ENCODE measurements at regions not wholly inside any gene's neighbourhood (a gene's known extent, or its start where the extent isn't known, plus 50 kb on each side); places are given as distances from the start of the nearest gene placed in this dataset.

GRCh38 chr4:41374490-41374889, 117.8 kb downstream of the UCHL1 start:
- no peak for TF ChIP-seq CTCF (IDR thresholded peaks at IDR 0.05; ENCODE audit: unreplicated experiment)
- no peak overlapping the region for H3K27ac Mint-ChIP-seq (ENCODE audit: unreplicated experiment)
- H3K36me3 Mint-ChIP-seq (ENCODE audit: low read depth, unreplicated experiment), result peaks cover 43% of the 10 kb centered on the region
- no peaks in the 10 kb centered on the region for H3K27me3 Mint-ChIP-seq (ENCODE audit: unreplicated experiment)
- no peaks in the 10 kb centered on the region for H3K9me3 Mint-ChIP-seq (ENCODE audit: unreplicated experiment)
- H3K4me3 Mint-ChIP-seq (ENCODE audit: unreplicated experiment), result no peak overlapping the region
- DNase-seq (ENCODE audit: low spot score), result no peak
- peaks cover 36% of the 10 kb centered on the region for H3K4me1 Mint-ChIP-seq (ENCODE audit: unreplicated experiment)

GRCh38 chr4:41375561-41375960, 118.8 kb downstream of the UCHL1 start:
- no peak for DNase-seq (ENCODE audit: low spot score)
- no peak overlapping the region for H3K27ac Mint-ChIP-seq (ENCODE audit: unreplicated experiment)
- H3K27me3 Mint-ChIP-seq (ENCODE audit: unreplicated experiment), result no peaks in the 10 kb centered on the region
- H3K4me1 Mint-ChIP-seq (ENCODE audit: unreplicated experiment), result peaks cover 31% of the 10 kb centered on the region
- peaks cover 42% of the 10 kb centered on the region for H3K36me3 Mint-ChIP-seq (ENCODE audit: low read depth, unreplicated experiment)
- TF ChIP-seq CTCF (IDR thresholded peaks at IDR 0.05; ENCODE audit: unreplicated experiment), result no peak
- H3K9me3 Mint-ChIP-seq (ENCODE audit: unreplicated experiment), result no peaks in the 10 kb centered on the region
- no peak overlapping the region for H3K4me3 Mint-ChIP-seq (ENCODE audit: unreplicated experiment)

- H3K4me3 Mint-ChIP-seq (ENCODE audit: unreplicated experiment), result no peak overlapping the region
- no peak overlapping the region for H3K27ac Mint-ChIP-seq (ENCODE audit: unreplicated experiment)
- peaks cover 22% of the 10 kb centered on the region for H3K4me1 Mint-ChIP-seq (ENCODE audit: unreplicated experiment)
- DNase-seq (ENCODE audit: low spot score), result no peak
- no peaks in the 10 kb centered on the region for H3K9me3 Mint-ChIP-seq (ENCODE audit: unreplicated experiment)
- peaks cover 49% of the 10 kb centered on the region for H3K36me3 Mint-ChIP-seq (ENCODE audit: low read depth, unreplicated experiment)
- no peaks in the 10 kb centered on the region for H3K27me3 Mint-ChIP-seq (ENCODE audit: unreplicated experiment)
- no peak for TF ChIP-seq CTCF (IDR thresholded peaks at IDR 0.05; ENCODE audit: unreplicated experiment)
These were observed 120.5 kb downstream of the UCHL1 start for GRCh38 chr4:41377196-41377595.

- Mint-ChIP-seq H3K9me3 (ENCODE audit: unreplicated experiment) (no peaks in the 10 kb centered on the region), H3K27me3 (ENCODE audit: unreplicated experiment) (peaks cover 3% of the 10 kb centered on the region)
These were observed 122.5 kb downstream of the UCHL1 start for GRCh38 chr4:41379230-41379629.

More at GRCh38 chr4:41379230-41379629, 122.5 kb downstream of the UCHL1 start:
- TF ChIP-seq CTCF (IDR thresholded peaks at IDR 0.05; ENCODE audit: unreplicated experiment), result no peak
- no peak overlapping the region for H3K27ac Mint-ChIP-seq (ENCODE audit: unreplicated experiment)
- H3K4me1 Mint-ChIP-seq (ENCODE audit: unreplicated experiment), result peaks cover 16% of the 10 kb centered on the region
- no peak for DNase-seq (ENCODE audit: low spot score)
- H3K36me3 Mint-ChIP-seq (ENCODE audit: low read depth, unreplicated experiment), result peaks cover 42% of the 10 kb centered on the region
- no peak overlapping the region for H3K4me3 Mint-ChIP-seq (ENCODE audit: unreplicated experiment)
